GM19463 (cell line): ENCODE measurements at regions not wholly inside any gene's neighbourhood (a gene's known extent, or its start where the extent isn't known, plus 50 kb on each side); places are given as distances from the start of the nearest gene placed in this dataset.
A peak's percentile ranks its signal among the peaks of the same experiment; 100 is the strongest.

Experiments
- ATAC-seq: cut with Tn5 transposase; IDR thresholded peaks from one replicate; pipeline ENCODE4 v1.9.1; 2021; ENCODE audit warnings: mild to moderate bottlenecking, moderate library complexity; ENCODE audit not compliant: unreplicated experiment

DNA sequence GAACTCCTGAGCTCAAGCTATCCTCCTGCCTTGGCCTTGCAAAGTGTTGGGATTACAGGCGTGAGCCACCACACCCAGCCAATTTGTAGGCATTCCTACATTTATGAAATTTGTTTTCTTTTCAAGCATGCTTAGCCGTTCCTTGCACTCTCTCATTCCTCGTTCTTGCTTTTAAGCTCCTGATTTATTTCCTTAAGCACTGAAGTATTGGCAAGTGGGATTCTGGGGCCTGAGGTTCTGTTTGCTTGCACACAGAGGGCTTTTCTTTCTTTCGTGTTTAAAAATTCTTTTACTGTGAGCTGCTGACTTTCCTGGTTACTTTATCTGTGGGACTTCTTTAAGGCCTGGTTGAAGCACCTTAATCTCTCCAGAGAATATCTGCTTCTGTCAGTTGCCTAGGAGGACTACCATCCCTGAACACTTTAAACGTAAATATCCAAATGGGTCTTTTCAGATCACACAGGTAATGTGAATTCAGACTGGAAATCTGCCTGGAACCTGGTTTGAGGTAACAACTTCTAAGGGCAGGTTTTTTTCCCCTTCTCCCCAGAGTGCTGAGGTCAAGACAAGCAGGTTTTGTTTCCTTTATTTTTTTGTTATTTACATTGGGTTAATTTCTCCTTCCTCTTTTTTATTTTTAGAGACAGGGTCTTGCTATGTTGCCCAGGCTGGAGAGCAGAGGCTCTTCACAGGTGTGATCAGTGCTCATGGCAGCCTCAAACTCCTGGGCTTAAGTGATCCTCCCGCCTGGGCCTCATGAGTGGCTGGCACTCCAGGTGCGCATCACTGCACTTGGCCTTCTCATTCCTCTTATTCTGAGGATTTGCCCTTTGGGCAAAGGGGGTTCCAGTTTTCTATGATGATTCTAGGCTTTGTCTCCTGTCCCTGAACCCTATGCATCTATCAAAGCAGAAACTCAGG lies 102.9 kb downstream of the PFKFB3 start:
- no peak for ATAC-seq

DNA sequence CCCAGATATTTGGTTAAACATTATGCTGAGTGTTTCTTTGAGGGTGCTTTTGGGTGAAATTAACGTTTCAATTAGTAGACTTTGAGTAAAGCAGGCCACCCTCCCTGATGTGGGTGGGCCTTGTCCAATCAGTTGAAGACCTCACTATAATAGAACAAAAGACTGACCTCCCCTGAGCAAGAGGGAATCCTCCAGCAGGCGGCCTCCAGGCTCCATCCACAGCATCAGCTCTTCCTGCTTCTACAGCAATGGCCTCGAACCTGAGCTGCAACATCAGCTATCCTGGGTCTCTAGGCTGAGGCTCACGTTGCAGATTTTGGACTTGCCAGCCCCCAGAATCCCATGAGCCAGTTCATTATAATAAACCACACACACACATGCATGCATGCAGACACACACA lies 104.2 kb downstream of the PFKFB3 start:
- no peak for ATAC-seq

DNA sequence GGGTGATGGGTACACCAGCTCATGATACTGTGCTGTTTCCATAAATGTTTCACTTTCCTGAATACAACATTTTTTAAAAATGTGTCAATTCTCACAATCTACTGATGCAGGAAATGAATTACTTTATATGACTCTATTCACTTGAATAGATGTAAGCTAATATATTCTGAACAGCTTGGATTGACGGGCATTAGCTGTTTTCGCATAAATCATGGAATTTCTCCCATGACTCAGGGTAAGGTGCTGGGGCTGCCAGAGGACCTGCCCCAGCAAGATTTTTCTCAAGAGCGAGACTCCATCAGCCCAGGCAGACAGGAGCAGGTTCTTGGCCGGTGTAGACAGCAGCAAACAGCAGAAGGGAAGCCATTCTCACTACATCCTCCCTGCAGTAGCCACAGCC lies 107.1 kb downstream of the PFKFB3 start:
- ATAC-seq: no peak

DNA sequence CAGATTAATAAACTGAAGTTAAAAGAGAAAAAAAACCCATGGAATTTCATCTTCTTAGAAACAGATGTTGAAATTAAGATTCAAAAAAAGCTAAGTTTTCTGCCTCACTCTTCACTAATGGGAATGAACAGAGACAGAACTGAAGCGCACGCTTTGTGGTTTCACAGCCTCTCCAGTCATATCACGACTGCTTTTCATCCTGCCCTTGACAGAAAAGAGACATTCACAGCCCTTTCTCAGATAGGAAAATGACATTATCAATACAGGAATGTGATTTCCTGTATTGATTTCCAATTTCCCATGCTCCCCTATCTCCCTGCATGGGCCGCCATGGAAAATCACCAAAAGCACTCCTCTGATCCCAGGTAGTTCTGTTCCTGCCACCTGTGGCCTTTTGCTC lies 108.2 kb downstream of the PFKFB3 start:
- ATAC-seq: no peak

DNA sequence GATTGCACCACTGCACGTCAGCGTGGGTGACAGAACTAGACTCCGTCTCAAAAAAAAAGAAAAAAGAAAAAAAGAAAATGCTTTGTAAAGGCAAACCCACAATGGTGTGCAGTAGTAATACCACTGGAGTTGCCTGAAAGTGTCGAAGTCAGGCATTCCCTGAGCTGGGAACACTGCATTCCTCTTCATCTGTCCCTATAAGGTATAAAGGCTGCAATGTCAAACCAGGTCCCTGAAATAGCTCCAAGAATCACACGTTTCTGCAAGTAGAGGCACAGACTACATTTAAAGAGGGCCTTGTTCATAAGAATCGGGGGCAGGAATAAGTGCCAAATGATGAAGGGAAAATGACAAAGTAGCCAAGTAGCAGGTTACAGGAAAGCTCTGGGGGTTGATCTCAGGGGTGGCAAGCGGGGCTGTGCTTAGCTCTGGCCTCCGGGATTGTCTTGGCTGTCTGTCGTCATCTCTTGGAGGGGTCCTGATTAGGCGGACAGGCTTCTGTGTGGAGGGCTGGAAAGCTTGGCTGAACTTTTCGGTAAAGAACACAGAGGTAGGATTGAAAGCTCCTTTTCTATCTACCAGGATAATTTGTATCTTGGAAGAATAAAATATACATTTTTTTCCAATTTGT lies 109.1 kb downstream of the PFKFB3 start:
- no peak for ATAC-seq

DNA sequence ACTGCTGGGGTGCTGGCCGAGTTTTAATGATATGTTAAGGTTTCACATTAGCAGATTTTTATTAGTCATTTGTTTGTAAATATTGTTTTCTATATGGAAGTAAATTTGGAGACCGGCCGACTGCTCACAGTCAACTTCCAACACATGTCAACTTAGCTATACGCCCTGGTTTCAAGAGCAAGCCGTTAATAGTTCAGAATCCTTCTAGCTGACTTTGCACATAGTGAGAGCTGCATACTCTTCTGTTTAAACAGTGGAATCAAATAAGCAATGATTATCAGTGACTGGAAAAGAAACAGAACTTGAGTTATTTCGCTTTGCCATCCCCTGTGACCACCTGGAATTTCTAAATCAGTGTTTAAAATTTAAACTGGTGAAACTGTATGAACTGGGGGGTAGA lies 109.9 kb downstream of the PFKFB3 start:
- no peak for ATAC-seq

DNA sequence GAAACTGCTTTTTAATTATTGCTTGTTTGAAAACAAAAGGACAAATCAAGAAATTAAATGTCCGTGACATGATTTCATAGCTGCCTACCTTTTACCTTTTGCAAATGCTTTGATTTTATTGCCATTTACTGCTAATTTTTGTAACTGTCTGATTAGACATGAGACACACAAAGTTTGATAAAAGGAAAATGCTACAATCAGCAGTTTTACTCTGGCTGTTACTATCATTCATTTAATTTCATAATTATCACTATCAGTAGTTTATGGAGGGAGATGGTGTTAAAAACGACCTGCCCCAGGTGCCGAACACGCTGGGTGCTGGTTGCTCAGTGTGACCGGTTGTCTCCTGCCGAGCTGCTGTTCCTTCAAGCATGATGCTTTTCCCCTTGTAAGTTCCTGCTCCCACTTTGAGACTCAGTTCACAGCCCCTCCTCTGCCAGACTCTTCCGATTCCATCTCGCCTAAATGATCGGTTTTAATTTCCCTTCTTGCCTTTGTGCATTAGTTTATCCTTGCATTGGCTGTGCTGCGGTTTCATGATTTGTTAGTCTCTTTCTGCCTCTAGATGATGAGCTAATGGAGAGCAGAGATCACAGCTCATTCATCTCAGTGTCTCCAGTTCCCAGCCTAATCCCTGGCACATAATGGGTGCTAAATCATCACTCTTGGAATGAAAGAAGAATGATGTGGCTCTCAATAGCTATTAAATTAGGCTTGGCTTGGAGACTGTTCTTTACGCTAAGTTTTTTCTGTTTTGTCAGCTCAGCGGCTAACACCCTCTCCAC lies 110.6 kb downstream of the PFKFB3 start:
- ATAC-seq: no peak

DNA sequence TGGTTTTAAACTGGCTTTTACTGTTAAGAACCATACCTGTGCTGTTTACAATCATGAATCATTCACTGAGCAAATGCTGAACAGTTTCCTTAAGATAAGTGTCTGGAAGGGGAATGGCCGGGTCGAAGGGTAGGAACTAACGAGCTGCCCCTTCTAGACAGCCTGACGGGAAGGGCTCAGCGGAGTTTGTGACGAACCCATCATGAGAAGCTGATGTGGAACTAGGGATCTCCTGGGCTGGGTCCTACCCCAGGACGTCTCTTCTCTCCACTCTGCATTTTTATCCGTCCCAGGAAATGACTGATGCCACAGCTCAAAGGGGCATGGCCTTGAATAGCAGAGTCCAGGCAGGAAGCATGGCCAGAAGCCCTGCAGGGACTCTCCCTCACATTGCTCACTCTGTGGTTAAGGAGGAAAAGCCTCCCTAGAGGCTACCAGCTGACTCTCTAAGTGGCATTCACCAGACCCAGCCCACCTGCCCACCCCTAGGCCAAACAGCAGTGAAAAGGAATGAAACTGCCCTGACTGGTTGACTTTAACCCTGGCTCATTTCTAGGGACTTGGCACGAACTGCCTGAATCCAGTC lies 112.0 kb downstream of the PFKFB3 start:
- no peak for ATAC-seq

DNA sequence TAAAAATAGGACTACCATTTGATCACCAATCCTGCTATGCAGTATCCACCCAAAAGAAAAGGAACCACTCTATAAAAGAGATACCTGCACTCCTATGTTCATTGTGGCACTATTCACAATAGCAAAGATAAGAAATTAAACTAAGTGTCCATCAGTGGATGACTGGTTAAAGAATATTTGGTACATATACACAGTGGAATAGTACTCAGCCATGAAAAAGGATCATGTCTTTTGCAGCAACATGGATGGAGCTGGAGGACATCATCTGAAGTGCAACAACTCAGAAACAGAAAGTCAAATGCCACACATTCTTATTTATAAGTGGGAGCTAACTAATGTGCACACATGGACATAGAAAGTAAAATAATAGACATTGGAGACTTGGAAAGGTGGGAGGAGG lies 116.4 kb downstream of the PFKFB3 start:
- no peak for ATAC-seq

DNA sequence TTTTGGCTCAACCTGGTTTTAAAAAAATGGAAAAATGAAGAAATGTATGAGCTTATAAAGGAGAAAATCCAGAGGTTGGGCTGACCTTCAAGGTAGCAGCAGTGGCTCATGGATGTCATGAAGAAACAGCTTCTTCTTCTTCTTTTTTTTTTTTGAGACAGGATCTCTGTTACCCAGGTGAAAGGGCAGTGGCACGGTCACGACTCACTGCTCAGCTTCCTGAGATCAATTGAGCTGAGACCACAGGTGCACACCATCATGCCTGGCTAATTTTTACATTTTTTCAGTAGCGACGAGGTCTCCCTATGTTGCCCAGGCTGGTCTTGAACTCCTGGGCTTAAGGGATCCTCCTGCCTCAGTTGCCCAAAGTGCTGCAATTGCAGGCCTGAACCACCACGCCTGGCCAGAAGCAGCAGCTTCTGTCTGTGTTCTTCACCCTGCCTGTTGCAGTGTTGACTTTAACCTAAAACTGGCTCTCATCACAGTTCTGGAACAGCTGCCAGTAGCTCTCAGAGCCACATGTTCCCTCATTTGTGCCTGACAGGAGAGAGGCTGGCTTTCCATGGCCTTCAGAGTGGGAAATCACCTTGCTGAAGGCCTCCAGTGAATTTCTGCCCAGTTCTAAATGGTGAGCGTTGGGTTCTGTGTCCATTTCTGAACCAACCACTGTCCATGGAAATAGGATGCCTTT lies 117.7 kb downstream of the PFKFB3 start:
- peak; percentile 93 for ATAC-seq

DNA sequence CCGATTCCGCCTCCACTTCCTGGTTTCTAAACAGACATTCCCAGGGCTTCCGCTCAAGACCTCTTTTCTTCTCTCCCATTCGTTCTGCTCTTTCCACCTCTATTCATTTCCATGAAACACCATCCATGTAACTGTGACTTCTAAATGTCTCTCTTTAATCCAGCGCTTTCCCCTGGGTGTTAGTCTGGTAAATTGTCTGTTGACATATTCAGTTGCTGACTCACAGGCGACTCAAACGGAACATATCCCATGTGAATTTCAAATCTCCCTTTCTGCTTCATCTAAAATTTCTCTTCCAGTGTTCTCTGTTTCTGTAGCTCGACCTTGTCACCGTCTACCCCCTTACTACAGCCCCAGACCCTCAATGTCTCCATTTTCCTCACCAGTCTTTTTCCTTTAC lies 119.1 kb downstream of the PFKFB3 start:
- ATAC-seq: no peak

DNA sequence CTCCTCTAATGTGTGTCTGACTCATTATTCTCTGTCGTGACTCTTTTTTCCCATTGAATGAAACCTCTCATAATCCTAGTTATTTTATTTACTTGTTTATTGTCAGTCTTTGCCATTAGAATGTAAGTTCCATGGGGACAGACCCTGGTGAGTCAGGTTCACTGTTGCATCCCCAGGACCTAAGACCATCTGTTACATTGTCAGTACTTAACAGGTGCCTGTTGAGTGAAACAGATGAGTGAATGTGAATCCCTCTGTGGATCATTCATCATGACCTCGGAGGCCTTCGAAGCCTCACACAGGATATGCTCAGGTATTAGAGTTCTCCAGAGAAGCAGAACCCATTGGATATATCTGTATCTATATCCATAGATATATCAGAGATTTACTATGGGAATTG lies 120.1 kb downstream of the PFKFB3 start:
- no peak for ATAC-seq

DNA sequence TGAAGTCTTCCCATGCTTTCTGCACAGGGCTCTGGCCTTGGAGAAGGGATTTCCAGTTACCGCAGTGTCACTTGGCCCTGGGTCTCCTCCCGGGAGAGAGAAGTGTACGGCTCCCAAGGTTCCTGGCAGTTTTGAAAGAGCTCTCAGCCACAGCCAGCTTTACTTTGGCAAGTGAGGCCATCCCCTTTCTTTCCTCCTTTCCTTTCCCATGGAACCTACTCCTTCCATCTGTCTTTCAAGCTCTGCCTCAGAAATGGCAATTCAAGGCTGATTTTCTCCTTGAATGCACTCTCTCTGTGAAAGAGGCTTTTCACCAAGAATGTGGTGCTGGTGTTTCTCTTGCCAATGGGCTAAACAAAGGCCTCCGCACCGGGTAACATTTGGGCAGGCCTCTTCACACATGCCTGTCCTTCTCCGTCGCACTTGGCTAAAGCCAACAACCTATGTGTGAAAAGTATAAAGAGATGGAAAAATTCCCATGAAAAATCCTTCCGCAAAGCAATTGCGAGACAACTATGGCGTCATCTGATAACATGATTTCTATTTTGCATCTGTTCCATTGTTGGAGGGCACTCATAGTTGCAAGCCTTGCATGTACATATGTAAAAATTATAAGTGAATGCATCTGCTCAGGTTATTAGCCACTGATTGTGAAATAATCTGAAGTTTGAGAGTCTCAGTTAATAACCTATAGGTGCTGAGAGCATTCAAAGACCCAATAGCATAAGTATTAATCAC lies 125.4 kb downstream of the PFKFB3 start:
- no peak for ATAC-seq

DNA sequence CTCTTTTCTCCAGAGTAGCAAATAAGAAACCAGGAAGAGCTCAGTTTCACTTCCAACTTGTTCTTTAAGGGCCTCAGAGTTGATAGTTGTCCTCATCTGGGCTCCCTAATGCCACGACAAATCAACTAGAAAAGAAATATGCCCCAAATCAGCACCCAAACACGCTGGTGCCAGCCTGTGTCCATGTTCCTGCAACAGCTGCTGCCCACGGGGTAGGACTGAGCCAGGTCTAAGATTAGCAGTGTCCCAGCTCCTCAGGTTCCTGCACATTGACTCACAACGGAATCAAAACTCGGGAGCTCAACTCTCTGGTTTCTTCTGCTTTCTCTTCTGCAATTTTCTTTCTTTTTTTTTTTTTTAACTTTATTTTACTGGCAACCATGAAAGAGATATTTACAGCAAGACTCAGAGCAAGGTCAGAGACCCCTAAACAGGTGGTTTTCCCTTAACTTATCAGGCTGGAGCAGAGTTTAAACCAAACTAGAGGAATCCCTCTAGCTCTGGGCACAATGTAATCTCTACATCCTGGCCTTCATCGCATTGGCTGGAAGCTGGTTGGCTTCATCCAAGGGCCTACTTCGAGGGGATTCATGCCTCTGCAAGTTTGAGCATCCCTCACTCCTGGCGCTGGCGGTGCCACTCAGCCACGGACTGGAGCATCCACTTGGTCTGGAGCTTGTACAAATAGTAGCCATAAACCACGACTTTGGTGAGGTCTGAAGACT lies 126.1 kb downstream of the PFKFB3 start:
- ATAC-seq: no peak

DNA sequence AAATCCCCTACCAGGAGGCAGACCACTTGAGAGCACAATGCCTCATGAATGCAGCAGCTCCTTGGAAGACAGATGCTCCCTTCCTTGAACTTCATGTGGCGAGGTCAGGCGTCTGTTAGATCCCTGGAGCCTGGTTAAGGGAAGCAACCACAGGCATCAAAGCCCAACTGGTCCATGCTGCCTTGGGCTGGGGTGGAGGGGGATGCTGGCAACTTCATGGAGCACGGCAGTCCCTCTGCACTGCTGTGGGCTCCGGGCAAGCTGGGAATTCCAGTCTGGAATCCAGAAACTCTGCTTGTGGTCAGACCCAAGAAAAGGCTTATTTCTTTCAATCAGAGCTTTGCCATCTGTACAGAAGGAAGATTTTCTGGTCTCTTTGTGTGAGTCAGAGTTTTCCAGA lies 130.4 kb downstream of the PFKFB3 start:
- ATAC-seq: no peak

DNA sequence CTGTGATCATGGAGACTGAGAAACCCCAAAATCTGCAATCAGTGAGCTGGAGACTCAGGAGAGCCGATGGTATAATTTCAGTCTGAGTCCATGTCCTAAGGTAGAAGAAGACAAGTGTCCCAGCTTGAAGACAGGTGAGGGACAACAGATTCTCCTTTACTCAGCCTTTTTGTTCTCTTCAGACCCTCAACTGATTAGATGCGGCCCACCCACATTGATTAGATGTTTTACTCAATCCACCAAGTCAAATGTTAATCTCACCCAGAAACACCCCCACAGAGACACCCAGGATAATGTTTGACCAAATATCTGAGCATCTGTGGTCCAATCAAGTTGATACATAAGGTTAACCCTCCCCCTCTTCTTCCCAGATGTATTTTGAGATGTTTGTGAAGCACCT lies 131.2 kb downstream of the PFKFB3 start:
- ATAC-seq: no peak

DNA sequence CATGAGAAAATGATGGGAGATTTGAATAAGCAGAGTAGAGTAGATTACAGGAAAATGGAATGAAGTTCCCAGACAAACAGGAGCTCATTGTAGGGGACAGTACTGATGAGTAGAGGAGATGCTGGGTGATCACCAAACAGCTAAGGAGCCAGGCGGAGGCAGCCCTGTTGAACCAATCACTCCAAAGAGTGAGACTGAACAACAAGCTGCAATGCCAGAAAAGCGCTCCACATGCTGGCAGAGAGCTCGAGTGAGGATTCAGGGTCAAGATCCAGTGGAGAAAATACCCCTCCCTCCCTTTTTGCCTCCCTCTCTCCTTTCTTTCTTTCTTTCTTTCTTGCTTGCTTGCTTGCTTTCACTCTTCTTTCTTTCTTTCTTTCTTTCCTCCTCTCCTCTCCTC lies 133.3 kb downstream of the PFKFB3 start:
- no peak for ATAC-seq

DNA sequence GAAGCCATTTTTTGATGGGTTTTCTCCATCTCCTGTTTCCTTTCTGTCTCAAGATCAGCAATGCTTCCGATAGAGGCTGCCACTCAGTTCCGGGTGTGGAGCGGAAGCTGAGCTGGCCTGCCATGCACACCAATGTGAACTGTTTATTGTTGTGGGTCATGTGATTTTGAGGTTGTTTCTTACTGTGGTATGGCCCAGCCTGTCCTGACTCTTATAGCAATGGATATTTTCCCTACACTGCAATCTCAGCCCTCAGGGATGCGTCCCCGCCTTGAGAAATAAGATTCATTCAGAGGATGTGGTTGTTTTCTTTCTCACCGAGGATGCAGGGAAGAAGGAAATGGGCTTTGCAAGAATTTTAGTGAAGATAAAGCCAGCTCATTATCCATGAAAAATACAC lies 134.7 kb downstream of the PFKFB3 start:
- ATAC-seq: no peak

DNA sequence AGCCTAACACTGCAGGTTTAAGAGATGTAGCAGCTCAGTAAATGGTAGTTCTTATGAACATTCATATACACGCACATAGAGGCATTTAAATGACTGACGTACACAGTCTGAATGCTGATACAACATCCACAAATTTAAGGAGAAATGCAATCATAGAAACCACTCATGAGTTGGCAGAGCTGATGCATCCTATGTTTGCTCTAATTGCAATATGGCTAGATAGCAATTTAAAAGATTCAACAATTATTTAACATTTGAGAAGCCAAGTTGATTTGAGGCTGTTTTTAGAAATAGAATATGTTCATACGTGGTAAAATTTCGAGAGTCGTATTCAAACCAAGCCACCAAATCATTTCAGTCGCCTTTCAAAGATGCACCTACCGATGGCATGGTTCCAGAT lies 135.6 kb downstream of the PFKFB3 start:
- ATAC-seq: no peak
